ENCODE measurements at regions not wholly inside any gene's neighbourhood (a gene's known extent, or its start where the extent isn't known, plus 50 kb on each side); places are given as distances from the start of the nearest gene placed in this dataset.
"Not testable (repeated sequence)": the region's sequence is repeated elsewhere in the genome, so short reads cannot be mapped to it uniquely, and the experiment has no call there.

DNA sequence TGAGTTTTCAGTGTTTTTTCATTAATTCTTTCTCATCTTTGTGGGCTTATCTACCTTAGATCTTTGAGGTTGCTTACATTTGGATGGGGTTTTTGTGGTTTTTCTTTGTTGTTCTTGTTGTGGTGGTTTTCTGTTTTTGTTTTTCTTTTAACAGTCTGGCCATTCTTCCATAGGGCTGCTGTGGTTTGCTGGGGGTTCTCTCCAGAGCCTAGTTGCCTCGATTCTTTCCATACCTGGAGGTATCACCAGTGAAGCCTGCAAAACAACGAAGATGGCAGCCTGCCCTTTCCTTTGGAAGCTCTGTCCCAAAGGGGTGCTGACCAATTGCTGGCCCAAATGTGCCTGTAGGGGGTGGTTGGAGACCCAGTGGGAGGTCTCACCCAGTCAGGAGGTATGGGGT lies 168.6 kb upstream of the CLNK start:
- DNase-seq, result no peak
- Histone ChIP-seq H3K27me3 (ENCODE audit: control insufficient read depth, insufficient read depth, low read length) (no peaks in the 10 kb centered on the region), H3K4me3 (ENCODE audit: insufficient read depth, low read depth, low read length) (no peak overlapping the region), H3K36me3 (replicated peaks; ENCODE audit: control insufficient read depth, insufficient read depth, low read length) (no peaks in the 10 kb centered on the region)

DNA sequence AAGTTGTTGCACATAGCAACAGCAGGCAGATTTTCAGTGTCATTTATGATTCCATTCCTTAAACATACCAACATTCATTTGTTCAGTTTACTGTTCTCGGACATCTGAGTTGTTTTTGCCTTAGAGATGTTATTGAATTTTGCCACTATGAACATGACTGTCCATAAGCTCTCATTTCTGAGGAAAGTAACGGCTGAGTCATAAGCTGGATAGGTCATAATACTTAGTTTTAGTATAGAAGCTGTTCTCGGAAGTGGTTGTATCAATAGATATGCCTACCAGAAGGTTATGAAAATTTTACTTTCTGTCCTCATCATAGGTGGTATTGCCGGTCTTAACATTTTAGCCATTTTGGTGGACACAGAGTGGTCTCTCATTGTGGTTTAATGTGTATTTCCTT lies 157.1 kb upstream of the CLNK start:
- H3K36me3 ChIP-seq (replicated peaks; ENCODE audit: control insufficient read depth, insufficient read depth, low read length), result no peaks in the 10 kb centered on the region
- no peak overlapping the region for H3K4me3 ChIP-seq (ENCODE audit: insufficient read depth, low read depth, low read length)
- H3K27me3 ChIP-seq (ENCODE audit: control insufficient read depth, insufficient read depth, low read length), result no peaks in the 10 kb centered on the region
- DNase-seq, result no peak

DNA sequence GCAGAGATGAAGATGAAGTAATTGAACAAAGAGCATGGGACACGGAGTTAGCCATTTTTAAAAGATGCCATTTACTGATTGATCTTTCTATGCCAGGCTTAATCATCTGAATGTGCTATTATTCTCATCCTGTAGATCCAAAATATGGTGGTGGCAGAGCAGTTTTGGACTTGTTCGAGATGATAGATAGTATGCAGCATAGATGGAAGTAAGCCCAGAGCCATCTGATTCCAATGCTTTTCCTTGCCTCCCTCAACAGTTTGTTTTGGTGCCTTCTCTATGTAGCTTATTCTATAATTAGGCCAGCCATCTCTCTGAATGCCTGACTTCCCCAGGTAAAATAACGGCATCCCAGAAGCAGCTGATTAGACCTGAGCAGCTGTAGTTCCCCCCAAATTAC lies 152.6 kb upstream of the CLNK start:
- no peaks in the 10 kb centered on the region for H3K36me3 ChIP-seq (replicated peaks; ENCODE audit: control insufficient read depth, insufficient read depth, low read length)
- H3K27me3 ChIP-seq (ENCODE audit: control insufficient read depth, insufficient read depth, low read length), result no peaks in the 10 kb centered on the region
- no peak overlapping the region for H3K4me3 ChIP-seq (ENCODE audit: insufficient read depth, low read depth, low read length)
- DNase-seq, result no peak

DNA sequence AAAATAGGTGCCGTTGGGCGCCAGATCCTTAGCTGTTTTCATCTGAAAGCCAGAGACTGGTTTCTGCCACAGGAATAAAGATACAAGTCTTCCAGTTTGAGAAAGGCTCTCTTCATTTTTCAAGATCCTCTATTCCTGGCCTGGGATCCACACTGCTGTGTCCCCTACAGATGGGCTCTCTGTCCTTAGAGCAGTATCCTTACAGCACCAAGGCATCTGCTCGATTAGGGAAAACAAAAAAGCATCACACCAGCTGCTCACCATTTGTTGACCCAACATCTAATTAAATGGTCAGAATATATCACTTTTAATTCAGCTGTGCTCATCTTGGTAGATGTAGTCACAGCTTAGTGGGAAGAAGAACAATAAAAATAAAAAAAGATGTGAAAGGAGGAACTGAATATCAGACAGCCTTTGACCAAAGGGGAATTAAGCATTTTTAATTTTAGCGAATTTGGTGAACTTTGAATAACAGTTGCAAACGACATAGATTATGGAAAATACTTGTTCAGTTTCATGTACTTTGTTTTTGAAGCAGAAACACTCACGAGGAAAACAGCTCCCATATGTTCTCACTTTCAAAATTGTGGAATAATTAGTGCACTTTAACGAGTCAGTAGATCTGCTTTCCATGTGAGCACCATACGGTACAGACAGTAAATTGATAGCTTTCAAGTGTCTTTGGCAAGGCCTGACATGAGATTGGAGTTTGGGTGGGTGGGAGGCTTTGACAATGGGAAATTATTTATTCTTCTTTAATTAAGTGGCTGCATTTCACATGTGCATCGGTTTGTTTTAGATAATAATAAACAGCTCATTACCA lies 148.4 kb upstream of the CLNK start:
- H3K4me3 ChIP-seq (ENCODE audit: insufficient read depth, low read depth, low read length), result no peak overlapping the region
- DNase-seq, result no peak
- H3K36me3 ChIP-seq (replicated peaks; ENCODE audit: control insufficient read depth, insufficient read depth, low read length), result no peaks in the 10 kb centered on the region
- no peaks in the 10 kb centered on the region for H3K27me3 ChIP-seq (ENCODE audit: control insufficient read depth, insufficient read depth, low read length)

DNA sequence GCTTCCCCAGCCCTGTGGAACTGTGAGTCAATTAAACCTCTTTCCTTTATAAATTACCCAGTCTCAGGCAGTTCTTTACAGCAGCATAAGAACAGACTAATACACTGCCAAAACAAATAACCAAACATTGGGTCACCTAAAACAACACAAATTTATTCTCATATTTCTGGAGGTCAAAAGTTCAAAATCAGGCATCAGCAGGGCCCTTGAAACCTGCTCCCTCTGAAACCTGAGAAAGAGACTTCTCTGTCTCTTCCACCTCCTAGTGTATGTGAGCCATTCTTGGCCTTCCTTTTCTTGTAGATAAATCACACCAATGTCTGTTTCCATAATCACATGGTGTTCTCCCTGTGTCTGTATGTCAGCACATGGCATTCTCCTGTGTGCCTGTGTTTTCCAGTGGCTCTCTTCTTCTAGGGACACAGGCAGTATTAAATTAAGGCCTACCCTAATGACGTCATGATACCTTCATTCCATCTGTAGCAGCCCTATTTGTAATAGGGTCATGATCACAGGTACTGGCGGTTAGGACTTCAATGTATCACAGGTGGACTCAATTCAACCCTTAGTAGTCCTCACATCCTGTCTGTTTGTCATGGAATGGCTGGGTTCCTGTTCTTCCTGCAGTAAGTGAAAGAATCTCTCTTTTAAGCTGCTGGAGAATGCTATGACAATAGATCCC lies 147.3 kb upstream of the CLNK start:
- Histone ChIP-seq H3K36me3 (replicated peaks; ENCODE audit: control insufficient read depth, insufficient read depth, low read length) (no peaks in the 10 kb centered on the region), H3K27me3 (ENCODE audit: control insufficient read depth, insufficient read depth, low read length) (no peaks in the 10 kb centered on the region), H3K4me3 (ENCODE audit: insufficient read depth, low read depth, low read length) (no peak overlapping the region)
- peak; percentile 2 for DNase-seq

DNA sequence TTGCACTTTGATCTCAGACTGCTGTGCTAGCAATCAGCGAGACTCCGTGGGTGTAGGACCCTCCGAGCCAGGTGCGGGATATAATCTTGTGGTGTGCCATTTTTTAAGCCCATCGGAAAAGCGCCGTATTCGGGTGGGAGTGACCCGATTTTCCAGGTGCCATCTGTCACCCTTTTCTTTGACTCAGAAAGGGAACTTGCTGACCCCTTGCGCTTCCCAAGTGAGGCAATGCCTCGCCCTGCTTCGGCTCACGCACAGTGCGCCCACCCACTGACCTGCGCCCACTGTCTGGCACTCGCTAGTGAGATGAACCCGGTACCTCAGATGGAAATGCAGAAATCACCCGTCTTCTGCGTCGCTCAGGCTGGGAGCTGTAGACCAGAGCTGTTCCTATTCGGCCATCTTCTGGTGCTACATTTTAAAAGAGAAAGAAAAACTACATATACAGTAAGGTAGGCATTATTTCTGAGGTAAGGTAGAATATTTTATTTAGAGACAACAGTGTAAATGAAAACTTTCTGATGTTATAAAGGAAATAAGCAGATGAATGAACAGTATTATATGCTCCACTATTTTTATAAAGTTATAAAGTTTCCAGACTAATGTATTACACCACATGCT lies 144.5 kb upstream of the CLNK start:
- DNase-seq; H3K27me3 ChIP-seq (ENCODE audit: control insufficient read depth, insufficient read depth, low read length); H3K36me3 ChIP-seq (replicated peaks; ENCODE audit: control insufficient read depth, insufficient read depth, low read length): not testable (repeated sequence)
- H3K4me3 ChIP-seq (ENCODE audit: insufficient read depth, low read depth, low read length), result peak overlapping the region; percentile 25

DNA sequence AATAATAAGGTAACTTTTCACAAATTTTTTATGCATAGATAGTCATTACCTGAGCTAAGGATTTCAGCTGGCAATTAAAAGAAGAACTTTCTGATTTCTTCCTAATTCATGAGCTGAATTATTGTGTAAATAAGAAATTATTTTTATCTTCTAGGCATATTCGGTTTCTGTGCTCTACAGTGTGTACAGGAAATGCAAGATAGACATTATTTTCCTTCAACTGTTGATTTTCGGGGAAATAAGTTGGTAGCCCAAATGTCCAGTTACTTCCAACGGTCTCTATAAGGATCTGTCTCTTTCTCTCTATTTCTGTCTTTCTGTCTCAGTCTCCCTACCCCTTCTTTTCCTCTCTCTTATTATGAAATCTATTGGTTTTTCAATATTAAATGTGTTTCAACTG lies 137.3 kb upstream of the CLNK start:
- no peak for DNase-seq
- Histone ChIP-seq H3K4me3 (ENCODE audit: insufficient read depth, low read depth, low read length) (no peak overlapping the region), H3K27me3 (ENCODE audit: control insufficient read depth, insufficient read depth, low read length) (no peaks in the 10 kb centered on the region), H3K36me3 (replicated peaks; ENCODE audit: control insufficient read depth, insufficient read depth, low read length) (no peaks in the 10 kb centered on the region)

DNA sequence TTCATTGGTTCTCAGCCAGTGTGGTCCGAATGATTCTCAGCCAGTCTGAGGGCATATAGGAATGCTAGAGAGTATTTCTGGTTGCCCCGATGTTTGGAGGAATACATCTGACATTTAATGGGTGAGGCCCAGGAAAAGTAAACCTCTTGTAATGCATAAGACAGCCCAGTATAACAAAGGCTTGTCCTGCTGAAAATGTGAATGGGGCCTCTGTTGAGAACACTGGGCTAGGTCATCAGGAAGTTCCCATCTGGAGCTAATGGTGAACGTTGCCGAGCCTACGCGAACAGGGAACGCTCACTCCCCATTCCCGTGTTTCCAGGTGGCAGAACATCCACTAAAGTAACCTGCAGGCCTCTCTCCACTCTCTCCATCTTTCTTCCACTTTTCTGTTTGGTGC lies 132.0 kb upstream of the CLNK start:
- Histone ChIP-seq H3K27me3 (ENCODE audit: control insufficient read depth, insufficient read depth, low read length) (no peaks in the 10 kb centered on the region), H3K36me3 (replicated peaks; ENCODE audit: control insufficient read depth, insufficient read depth, low read length) (no peaks in the 10 kb centered on the region), H3K4me3 (ENCODE audit: insufficient read depth, low read depth, low read length) (no peak overlapping the region)
- DNase-seq, result no peak

DNA sequence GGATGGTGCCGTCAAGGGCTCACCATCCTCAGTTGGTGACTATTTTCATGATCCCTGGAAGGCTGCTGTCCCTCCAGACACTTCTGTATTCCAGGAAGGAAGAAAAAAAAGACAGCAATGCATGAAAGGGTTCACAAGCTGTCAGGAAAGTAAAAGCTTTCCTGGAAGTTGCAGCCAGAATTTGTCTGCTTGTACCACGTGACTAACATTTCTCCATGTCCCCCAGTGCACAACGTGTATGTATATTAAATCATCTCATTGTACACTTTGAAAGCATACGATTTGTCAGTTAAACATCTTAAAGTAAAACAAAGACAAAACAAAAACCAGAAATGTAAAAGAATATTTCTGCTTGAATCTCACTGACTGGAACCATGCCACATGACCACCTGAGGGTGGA lies 127.4 kb upstream of the CLNK start:
- no peak overlapping the region for H3K4me3 ChIP-seq (ENCODE audit: insufficient read depth, low read depth, low read length)
- H3K36me3 ChIP-seq (replicated peaks; ENCODE audit: control insufficient read depth, insufficient read depth, low read length), result no peaks in the 10 kb centered on the region
- no peaks in the 10 kb centered on the region for H3K27me3 ChIP-seq (ENCODE audit: control insufficient read depth, insufficient read depth, low read length)
- DNase-seq, result no peak

DNA sequence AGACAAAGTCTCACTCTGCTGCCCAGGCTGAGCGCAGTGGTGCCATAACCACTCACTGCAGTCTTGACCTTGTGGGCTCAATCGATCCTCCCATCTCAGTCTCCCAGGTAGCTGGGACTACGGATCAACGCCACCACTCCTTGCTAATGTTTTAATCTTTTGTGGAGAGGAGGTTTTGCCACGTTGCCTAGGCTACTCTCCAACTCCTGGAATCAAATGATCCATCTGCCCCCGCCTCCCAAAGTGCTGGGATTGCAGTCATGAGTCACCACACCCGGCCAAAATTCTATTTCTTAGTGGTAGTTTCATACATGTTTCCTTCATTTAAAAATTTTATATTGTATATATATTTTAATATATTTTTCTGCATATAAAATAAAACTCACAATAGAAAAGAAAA lies 125.8 kb upstream of the CLNK start:
- DNase-seq, result no peak
- no peaks in the 10 kb centered on the region for H3K36me3 ChIP-seq (replicated peaks; ENCODE audit: control insufficient read depth, insufficient read depth, low read length)
- H3K27me3 ChIP-seq (ENCODE audit: control insufficient read depth, insufficient read depth, low read length), result no peaks in the 10 kb centered on the region
- no peak overlapping the region for H3K4me3 ChIP-seq (ENCODE audit: insufficient read depth, low read depth, low read length)

DNA sequence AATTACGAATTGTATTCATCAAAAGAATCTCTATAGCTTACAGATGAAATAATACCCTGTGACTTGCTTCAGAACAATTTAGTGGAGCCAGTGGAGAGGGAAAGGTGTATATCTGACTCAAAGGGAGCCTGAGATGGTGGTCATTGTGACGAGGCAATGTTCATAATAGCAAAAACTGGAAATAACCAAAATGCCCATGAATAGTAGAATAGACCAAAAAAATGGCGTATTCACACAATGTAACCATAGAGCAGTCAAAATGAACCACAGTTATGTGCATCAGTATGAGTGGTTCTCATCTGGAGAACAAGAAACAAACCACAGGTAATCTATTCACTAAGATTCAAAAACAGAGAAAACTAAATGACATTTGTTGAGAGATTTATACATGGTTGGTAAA lies 125.3 kb upstream of the CLNK start:
- Histone ChIP-seq H3K27me3 (ENCODE audit: control insufficient read depth, insufficient read depth, low read length) (no peaks in the 10 kb centered on the region), H3K4me3 (ENCODE audit: insufficient read depth, low read depth, low read length) (no peak overlapping the region), H3K36me3 (replicated peaks; ENCODE audit: control insufficient read depth, insufficient read depth, low read length) (no peaks in the 10 kb centered on the region)
- DNase-seq, result no peak

DNA sequence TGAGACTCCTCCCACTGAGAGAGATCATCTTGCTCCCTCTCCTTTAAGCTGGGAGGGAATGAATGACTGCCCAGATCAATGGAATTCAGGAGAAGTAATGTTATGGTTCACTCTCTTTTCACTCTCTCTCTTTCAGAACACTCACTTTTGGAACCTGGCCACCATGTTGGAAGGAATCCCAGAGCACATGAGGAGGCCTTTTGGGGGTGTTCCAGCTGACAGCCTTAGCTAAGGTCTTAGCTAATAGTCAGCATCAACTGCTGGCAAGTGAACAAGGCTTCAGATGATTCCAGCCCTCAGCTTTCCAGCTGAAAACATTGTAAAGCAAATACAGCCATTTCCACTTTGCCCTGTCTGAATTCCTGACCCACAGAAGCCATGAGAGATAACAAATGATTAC lies 124.0 kb upstream of the CLNK start:
- H3K4me3 ChIP-seq (ENCODE audit: insufficient read depth, low read depth, low read length), result no peak overlapping the region
- no peaks in the 10 kb centered on the region for H3K36me3 ChIP-seq (replicated peaks; ENCODE audit: control insufficient read depth, insufficient read depth, low read length)
- H3K27me3 ChIP-seq (ENCODE audit: control insufficient read depth, insufficient read depth, low read length), result no peaks in the 10 kb centered on the region
- DNase-seq, result no peak

DNA sequence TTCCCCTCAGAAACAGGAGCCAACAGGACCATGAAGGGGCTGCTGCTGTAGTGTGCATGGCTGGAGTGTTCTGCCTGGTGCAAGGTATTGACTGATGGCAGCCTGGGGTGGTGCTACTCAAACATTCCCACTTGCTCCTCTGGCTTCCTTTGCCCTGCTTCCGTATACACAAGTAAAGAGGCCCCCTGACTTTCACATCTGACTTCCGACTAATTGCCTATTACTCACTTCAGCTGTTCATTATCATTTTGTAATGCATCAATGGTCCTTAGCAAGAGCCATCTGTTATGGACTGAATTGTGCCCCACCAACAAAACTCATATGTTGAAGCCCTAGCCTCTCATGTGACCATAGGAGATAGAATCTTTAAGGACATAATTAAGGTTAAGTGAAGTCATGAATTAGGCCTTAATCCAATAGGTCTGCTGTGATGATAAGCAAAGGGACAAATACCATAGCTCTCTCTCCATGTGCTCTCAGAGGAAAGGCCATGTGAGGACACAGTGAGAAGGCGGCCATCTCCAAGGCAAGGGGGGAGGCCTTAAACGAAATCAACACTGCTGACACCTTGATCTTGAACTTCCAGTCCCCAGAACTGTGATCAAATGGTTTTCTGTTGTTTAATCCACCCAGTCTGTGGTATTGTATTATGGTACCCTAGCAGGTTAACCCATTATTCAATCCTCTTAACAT lies 122.5 kb upstream of the CLNK start:
- no peak overlapping the region for H3K4me3 ChIP-seq (ENCODE audit: insufficient read depth, low read depth, low read length)

DNA sequence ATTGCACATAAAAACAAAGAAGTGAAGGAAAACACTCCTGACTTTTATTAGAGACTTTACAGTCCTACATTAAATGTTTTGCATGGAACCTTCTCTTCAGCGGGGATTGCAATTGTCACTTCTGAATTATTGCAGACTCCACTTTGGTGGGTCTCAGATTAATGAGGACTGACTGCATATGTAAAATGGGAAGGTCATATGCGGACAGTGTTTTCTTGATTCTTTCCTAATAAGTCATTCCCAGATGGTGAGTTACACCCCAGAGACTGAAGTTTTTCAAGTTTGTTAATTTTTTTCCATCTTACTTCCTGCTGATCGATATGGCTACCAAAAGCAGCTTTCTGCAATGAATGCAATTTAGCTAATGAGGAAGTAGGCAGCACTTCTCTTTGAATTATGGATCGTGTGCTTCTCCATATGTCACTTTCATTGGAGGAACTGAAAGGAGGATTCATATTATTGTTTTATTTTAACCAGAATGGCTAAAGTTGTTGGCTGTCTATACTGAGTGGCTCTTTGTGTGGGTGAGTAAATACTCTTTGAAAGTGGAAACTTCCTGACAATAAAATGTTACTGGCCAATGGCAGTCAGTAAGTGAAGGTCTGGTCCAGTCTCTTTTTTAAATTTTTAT lies 119.3 kb upstream of the CLNK start:
- H3K36me3 ChIP-seq (replicated peaks; ENCODE audit: control insufficient read depth, insufficient read depth, low read length), result no peaks in the 10 kb centered on the region
- H3K27me3 ChIP-seq (ENCODE audit: control insufficient read depth, insufficient read depth, low read length), result no peaks in the 10 kb centered on the region
- no peak overlapping the region for H3K4me3 ChIP-seq (ENCODE audit: insufficient read depth, low read depth, low read length)
- DNase-seq, result no peak

More for the DNA sequence above, 122.5 kb upstream of the CLNK start:
- Histone ChIP-seq H3K27me3 (ENCODE audit: control insufficient read depth, insufficient read depth, low read length) (no peaks in the 10 kb centered on the region), H3K36me3 (replicated peaks; ENCODE audit: control insufficient read depth, insufficient read depth, low read length) (no peaks in the 10 kb centered on the region)
- no peak for DNase-seq
